ENCODE measurements at regions not wholly inside any gene's neighbourhood (a gene's known extent, or its start where the extent isn't known, plus 50 kb on each side); places are given as distances from the start of the nearest gene placed in this dataset.

GRCh38 chr21:19842601-19843000 is 1155.6 kb upstream of the NCAM2 start:
- Histone ChIP-seq H3K27ac (ENCODE audit: low read depth in 1 of 2, low read length in 1 of 2) (no peak overlapping the region), H3K36me3 (ENCODE audit: control insufficient read depth in 4 of 4, insufficient read depth in 4 of 4, low read length in 4 of 4) (no peaks in the 10 kb centered on the region), H3K9me3 (ENCODE audit: control insufficient read depth in 4 of 4, insufficient read depth in 3 of 4, low read length in 3 of 4) (no peaks in the 10 kb centered on the region), H3K4me1 (ENCODE audit: control insufficient read depth in 5 of 5, insufficient read depth in 5 of 5, low read length in 5 of 5) (no peaks in the 10 kb centered on the region), H3K9ac (ENCODE audit: insufficient read depth in 1 of 2, low read length in 2 of 2) (no peak overlapping the region), H3K27me3 (ENCODE audit: control insufficient read depth in 3 of 3, insufficient read depth in 3 of 3, low read length in 2 of 3) (no peaks in the 10 kb centered on the region), H3K4me3 (no peak overlapping the region)
- TF ChIP-seq CTCF (IDR thresholded peaks at IDR 0.05; ENCODE audit: control extremely low read depth, extremely low read depth), result no peak
- WGBS, 2 donors, result 92 to 95% methylated on average over 2 of the region's 2 CpGs
- DNase-seq (no peak), ATAC-seq (ENCODE audit: insufficient read depth, low FRiP score) (no peak)

GRCh38 chr21:19844334-19844733 is 1153.9 kb upstream of the NCAM2 start:
- TF ChIP-seq CTCF (IDR thresholded peaks at IDR 0.05; ENCODE audit: control extremely low read depth, extremely low read depth), result no peak
- Histone ChIP-seq H3K4me1 (ENCODE audit: control insufficient read depth in 5 of 5, insufficient read depth in 5 of 5, low read length in 5 of 5) (no peaks in the 10 kb centered on the region), H3K9ac (ENCODE audit: insufficient read depth in 1 of 2, low read length in 2 of 2) (no peak overlapping the region), H3K27ac (ENCODE audit: low read depth in 1 of 2, low read length in 1 of 2) (no peak overlapping the region), H3K36me3 (ENCODE audit: control insufficient read depth in 4 of 4, insufficient read depth in 4 of 4, low read length in 4 of 4) (no peaks in the 10 kb centered on the region), H3K9me3 (ENCODE audit: control insufficient read depth in 4 of 4, insufficient read depth in 3 of 4, low read length in 3 of 4) (no peaks in the 10 kb centered on the region), H3K27me3 (ENCODE audit: control insufficient read depth in 3 of 3, insufficient read depth in 3 of 3, low read length in 2 of 3) (no peaks in the 10 kb centered on the region), H3K4me3 (no peak overlapping the region)
- ATAC-seq (ENCODE audit: insufficient read depth, low FRiP score) (no peak), DNase-seq (peak in 1 of 3 donors; percentile 11)
- WGBS, 2 donors, result 76 to 89% methylated on average over 2 of the region's 2 CpGs

- TF ChIP-seq CTCF (IDR thresholded peaks at IDR 0.05; ENCODE audit: control extremely low read depth, extremely low read depth), result no peak
- H3K27me3 ChIP-seq (ENCODE audit: control insufficient read depth in 3 of 3, insufficient read depth in 3 of 3, low read length in 2 of 3), result no peaks in the 10 kb centered on the region
- H3K9ac ChIP-seq (ENCODE audit: insufficient read depth in 1 of 2, low read length in 2 of 2), result no peak overlapping the region
- 79 to 92% methylated on average over 1 of the region's 1 CpG for WGBS, 2 donors
- H3K4me1 ChIP-seq (ENCODE audit: control insufficient read depth in 5 of 5, insufficient read depth in 5 of 5, low read length in 5 of 5), result no peaks in the 10 kb centered on the region
- H3K9me3 ChIP-seq (ENCODE audit: control insufficient read depth in 4 of 4, insufficient read depth in 3 of 4, low read length in 3 of 4), result peaks cover 0 to 2% (median 0%) of the 10 kb centered on the region in 4 donors
- DNase-seq (no peak), ATAC-seq (ENCODE audit: insufficient read depth, low FRiP score) (no peak)
- no peak overlapping the region for H3K27ac ChIP-seq (ENCODE audit: low read depth in 1 of 2, low read length in 1 of 2)
- no peak overlapping the region for H3K4me3 ChIP-seq
- H3K36me3 ChIP-seq (ENCODE audit: control insufficient read depth in 4 of 4, insufficient read depth in 4 of 4, low read length in 4 of 4), result no peaks in the 10 kb centered on the region
These were observed 1148.1 kb upstream of the NCAM2 start for GRCh38 chr21:19850157-19850556.

GRCh38 chr21:19853061-19853460 is 1145.1 kb upstream of the NCAM2 start:
- Histone ChIP-seq H3K4me1 (ENCODE audit: control insufficient read depth in 5 of 5, insufficient read depth in 5 of 5, low read length in 5 of 5) (no peaks in the 10 kb centered on the region), H3K36me3 (ENCODE audit: control insufficient read depth in 4 of 4, insufficient read depth in 4 of 4, low read length in 4 of 4) (no peaks in the 10 kb centered on the region), H3K9me3 (ENCODE audit: control insufficient read depth in 4 of 4, insufficient read depth in 3 of 4, low read length in 3 of 4) (peaks cover 0 to 2% (median 0%) of the 10 kb centered on the region in 4 donors), H3K4me3 (no peak overlapping the region), H3K27me3 (ENCODE audit: control insufficient read depth in 3 of 3, insufficient read depth in 3 of 3, low read length in 2 of 3) (no peaks in the 10 kb centered on the region), H3K9ac (ENCODE audit: insufficient read depth in 1 of 2, low read length in 2 of 2) (no peak overlapping the region), H3K27ac (ENCODE audit: low read depth in 1 of 2, low read length in 1 of 2) (no peak overlapping the region)
- DNase-seq (no peak), ATAC-seq (ENCODE audit: insufficient read depth, low FRiP score) (no peak)
- 91 to 98% methylated on average over 10 of the region's 10 CpGs for WGBS, 2 donors
- no peak for TF ChIP-seq CTCF (IDR thresholded peaks at IDR 0.05; ENCODE audit: control extremely low read depth, extremely low read depth)

Data from lung (tissue), 11 donors.